HT1080 (cell line): ENCODE measurements at regions not wholly inside any gene's neighbourhood (a gene's known extent, or its start where the extent isn't known, plus 50 kb on each side); places are given as distances from the start of the nearest gene placed in this dataset.

Source experiments
- DNase-seq: peaks from one replicate; pipeline ENCODE4 v3.0.0-alpha.2; 2015; ENCODE audit warnings: low read depth

DNA sequence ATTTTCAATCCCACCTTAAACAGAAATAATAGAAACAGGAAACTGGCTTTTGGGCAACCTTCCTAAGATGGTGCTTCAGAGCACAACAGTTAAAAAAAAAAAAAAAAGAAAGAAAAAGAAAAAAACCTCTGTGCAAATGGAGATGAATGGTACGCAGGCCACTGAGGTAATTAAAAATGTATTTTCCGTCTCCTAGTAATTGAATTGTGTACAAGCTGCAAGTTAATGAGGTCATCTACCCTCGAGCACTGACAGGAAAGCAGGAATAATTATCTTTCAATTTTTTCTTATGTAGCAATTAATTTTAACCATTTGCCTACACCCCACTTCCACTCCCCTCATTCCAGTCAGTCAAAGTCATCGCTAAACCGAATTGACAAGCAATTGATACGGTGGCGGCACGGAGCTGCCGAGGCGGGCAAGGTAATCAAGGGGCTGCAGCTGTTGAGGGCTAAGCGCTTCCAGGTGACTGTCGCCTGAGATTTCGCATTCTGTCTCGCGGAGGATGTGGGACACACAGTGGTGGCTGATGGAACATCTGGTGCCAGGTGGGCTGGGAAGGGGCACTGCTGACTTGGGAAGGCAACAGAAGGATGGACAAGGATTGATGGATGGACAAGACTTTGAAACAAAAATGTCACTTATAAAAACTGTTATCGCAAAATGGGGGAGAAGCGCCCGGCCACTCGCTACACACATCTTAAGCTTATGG is 109.4 kb downstream of the RCN1 start:
- no peak for DNase-seq

DNA sequence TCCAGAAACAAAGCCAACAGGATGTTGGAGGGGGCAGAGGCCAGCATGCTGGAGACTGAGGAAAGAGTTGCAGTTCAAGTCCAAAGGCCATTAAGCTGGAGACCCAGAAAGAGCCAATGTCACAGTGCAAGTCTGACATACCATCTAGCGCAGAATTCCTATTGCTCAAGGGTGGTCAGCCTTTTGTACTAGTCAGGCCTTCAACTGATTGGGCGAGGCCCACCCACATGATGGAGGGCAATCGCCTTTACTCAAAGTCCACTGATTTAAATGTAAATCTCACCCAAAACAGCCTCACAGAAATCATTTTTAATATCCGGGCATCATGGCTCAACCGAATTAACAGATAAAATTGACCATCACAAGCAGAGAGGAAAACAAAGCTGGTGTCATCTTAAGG is 113.9 kb downstream of the RCN1 start:
- DNase-seq = no peak

DNA sequence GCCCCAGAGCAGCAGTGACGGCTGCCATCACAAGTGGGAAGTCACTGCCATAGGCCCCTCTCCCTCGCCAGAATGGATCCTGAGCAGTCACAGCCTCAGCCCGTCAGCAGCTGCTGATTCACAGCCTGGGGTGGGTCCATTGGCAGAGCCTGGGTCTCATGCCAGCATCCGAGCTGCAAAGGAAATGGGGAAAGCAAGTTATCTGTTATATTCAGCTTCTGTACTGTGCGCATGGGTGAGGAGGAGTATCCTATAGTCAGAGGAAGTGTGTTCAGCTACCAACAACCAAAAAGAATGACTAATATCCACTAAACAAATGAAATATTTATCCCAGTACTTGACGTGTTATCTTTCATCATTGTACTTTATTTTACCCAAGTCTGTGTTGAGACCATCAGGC is 119.7 kb downstream of the RCN1 start:
- DNase-seq = peak; percentile 99

GRCh38 chr11:32213223-32213622 is 122.3 kb downstream of the RCN1 start:
- peak; percentile 95 for DNase-seq

DNA sequence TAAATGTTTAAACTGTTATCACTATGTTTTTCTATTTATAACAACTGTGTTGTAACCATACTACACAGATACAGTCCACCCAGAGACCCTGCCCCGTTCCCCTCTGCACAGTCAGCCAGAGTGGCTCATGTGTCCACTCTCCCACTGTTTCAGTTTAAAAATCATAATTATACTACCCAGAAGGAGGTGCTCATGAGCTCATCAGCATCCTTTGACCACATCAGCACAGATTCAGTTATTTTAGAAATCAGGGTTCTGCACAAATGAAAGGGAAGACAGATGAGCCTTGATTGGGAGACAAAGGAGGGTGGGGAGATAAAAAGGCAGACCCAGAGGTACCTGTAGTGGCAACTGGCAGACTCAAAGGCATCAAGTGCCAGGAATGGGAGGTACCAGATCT is 124.3 kb downstream of the RCN1 start:
- no peak for DNase-seq

DNA sequence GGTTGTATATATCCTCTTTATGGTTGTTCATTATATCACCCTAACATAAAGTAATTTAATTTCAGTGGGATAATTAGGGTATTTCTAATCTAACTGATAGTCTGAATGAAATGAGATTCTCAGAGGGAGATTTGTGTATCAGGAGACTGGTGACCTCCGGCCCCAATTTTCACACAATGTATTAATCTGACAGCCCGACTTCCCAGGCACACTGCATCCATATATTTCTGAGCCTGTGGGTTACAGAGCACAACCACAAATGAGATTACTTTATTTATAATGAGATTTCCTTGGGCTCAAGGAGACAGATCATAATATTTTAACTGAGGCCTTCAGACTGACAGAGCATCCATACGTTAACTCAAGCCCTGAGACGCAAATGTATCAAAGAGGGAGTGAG is 125.9 kb downstream of the RCN1 start:
- DNase-seq = no peak

DNA sequence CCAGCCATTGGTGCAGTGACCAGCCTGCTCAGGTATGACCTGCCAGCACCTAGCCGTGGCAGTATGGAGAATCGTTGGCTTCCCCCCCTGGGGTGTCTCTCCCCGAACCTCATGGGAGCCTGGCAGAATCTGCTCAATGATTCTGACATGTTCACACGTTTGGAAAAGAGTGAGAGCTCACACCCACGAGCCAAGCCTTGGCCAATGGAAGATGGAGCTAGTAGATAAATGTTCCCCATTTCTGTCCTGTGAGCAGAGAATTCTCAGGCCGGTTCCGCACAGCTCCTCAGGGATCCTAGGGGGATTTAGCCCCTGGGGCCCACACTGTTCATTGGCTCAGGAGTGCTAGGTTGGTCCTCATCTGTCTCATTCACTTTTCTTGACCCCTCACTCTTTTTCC is 128.4 kb downstream of the RCN1 start:
- DNase-seq = no peak

DNA sequence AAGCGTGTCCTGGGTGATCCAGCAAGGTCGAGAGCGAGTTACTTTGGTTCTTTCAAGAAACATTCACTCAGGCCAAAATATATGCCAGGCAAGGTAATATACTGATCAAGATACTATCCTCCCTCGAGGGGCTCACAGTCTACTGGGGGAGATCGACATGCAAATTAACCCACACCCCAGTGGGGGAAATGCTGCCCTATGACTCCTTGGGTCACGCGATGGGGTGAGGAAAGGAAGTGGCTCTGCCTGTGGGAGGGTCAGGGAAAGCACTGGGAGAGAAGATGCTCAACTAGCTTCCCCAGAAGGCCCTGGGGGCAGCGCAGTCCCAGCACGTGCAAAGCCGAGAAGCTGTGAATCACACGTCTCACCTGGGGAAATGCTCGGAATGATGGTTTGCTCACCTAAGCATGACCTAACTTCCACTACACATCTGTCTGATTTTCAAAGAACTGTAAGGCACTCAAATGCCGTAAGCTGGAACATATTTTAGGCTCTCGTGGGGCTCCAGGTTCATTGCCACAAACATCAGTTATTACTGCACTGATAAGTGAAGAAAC is 130.7 kb downstream of the RCN1 start:
- DNase-seq = no peak

DNA sequence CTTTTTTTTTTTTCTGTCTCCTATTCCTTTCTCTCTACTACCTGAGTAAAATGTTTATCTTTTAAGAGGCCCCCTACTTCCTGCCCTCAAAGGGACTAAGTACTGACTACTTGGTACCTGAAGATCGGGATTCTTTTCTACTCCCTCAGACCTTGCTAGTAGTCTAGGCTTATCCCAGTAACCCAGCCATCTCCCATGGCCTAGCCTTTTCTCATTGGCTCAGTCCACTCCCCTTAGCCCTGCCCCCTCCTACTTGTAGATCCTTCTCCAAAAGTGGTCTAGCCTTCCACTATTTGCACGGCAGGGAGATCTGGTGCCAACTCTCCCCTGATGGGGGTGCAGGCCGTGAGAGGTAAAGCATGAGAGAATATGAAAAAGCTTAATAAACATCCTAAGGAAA is 133.7 kb downstream of the RCN1 start:
- no peak for DNase-seq

- no peak for DNase-seq
Measured at GRCh38 chr11:32225571-32226285, 134.9 kb downstream of the RCN1 start.

- no peak for DNase-seq
Measured at GRCh38 chr11:32226480-32226879, 135.6 kb downstream of the RCN1 start.

GRCh38 chr11:32229576-32230240 is 138.8 kb downstream of the RCN1 start:
- no peak for DNase-seq

DNA sequence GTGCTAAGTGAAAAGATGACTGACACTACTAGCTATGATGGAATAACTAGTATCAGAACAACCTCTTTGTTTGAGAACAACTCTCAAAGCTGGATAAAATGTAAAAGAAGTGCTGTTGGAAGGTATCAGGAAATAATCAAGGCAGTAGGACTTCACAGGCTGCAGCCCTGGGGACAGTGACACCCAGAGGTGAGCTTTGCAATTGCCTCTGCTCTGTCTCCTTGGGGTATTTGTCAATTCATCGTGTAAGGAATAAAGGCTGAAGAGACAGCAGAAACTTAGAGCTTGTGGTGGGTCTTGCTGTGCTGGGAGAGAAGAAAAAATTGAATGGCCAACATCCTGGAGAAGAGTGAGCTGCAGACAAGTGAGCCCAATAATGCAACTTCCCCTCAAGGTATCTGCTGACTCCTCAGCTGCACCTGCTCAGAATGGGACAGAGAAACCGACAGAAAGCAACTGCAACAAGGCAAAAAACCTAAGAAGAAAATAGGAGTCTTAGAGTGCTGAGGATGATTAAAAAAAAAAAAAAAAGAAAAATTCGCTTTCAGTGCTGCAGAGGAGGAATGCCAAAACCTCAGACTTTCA is 141.1 kb downstream of the RCN1 start:
- DNase-seq = peak; percentile 48

- DNase-seq = no peak
Measured at GRCh38 chr11:32232516-32232915, 141.6 kb downstream of the RCN1 start.

- no peak for DNase-seq
Measured at GRCh38 chr11:32233276-32233675, 142.4 kb downstream of the RCN1 start.

DNA sequence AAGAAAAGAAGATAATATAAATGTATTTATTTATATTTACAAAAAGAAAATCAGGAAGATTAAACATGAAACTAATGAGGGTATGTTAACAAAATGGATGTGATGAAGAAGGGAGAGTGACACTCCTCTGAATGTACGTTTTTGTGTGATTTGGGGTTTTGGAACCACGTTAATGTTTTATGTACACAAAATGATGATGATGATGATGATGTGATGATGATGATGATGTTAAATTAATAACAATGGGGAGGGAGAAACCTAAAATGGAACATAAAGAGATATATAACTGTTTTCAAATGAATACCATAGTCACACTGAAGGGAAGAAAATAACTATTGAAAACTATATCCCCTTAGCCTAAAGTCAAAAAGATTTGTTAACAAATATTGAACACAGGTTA is 143.1 kb downstream of the RCN1 start:
- no peak for DNase-seq

- DNase-seq = no peak
Measured at GRCh38 chr11:32244453-32244852, 153.6 kb downstream of the RCN1 start.

- DNase-seq = no peak
Measured at GRCh38 chr11:32253706-32254105, 162.8 kb downstream of the RCN1 start.

DNA sequence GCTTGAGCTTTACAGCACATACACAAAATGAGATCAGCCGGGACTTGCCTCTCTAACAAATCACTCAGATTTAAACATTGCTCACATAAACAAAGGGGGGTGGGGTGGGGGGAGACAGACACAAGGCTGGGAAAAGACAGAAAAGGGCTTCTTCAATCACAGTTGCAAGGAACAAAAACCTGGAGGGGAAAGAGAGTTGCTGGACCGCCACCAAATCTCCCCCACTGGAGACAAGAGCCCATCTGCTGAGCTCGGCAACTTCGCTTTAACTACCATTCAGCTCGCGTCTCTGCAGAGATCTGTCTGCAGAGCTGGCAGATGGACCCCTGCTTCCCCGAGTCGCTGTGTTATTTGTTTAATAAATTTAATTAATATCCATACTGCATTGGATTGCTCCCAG is 165.0 kb downstream of the RCN1 start:
- DNase-seq = no peak

GRCh38 chr11:32256466-32256865 is 165.6 kb downstream of the RCN1 start:
- no peak for DNase-seq

DNA sequence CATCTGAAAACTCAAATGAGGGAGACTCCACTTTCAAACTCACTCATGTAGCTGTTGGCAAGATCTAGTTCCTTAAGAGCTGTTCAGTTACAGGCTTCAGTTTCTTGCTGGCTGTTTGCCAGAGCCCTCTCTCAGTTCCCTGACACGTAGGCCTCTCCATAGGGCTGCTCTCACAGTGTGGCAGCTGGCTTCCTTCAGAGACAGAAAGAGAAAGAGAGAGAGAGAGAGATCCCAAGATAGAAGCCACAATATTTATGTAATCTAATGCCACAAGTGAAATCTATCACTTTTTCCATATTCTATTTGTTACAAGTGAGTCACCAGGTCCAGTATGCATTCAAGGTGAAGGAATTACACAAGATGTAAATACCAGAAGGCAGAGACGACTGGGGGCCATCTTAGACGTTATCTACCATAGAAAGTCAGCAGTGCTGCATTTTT is 168.8 kb downstream of the RCN1 start:
- peak; percentile 57 for DNase-seq

DNA sequence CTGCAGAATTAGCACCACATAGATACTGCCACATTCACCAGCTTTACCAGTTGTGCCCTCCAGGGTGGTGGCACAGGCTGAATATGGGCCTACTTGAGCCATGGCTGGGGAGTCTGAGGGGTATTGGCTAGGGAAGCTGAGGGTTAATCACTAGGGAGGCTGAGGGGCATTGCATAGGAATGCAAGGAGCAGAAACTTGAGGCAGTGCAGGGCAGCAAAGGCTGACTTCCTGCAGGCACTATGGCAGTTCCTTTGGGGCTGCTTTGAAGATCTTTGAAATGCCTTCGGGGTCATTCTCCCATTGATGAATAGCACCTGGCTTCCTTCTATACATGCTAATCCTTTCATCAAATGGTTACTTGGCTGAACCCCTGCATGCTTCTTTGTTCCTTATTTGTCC is 171.5 kb downstream of the RCN1 start:
- DNase-seq = no peak
